ENCODE measurements at regions not wholly inside any gene's neighbourhood (a gene's known extent, or its start where the extent isn't known, plus 50 kb on each side); places are given as distances from the start of the nearest gene placed in this dataset.

DNA sequence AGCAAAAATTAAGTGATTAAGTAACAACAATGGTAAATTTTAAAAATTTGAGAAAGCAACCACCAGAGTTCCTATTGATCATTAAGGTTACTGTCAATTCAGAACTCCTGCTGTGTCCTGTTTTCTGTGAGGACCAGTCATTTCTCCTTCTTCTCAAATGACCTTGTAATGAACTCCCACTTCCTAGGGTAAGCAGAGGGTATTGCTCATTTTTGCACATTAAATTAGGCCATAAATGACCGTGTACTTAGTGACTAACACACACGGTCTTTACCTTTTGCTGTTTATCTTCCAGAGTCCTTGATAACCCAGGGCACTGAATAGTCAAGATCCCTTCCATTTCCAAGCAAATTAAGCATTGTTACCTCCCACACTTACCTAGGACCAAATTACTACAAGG, 227.5 kb upstream of the LYPLAL1 start:
- H3K27me3 Mint-ChIP-seq (ENCODE audit: insufficient read depth): no peaks in the 10 kb centered on the region
- H3K9me3 ChIP-seq (ENCODE audit: control insufficient read depth, low read length): no peaks in the 10 kb centered on the region
- H3K27ac ChIP-seq (ENCODE audit: low read depth, low read length): no peak overlapping the region
- WGBS, 2 experiments (ENCODE audit: insufficient coverage in 1 of 2, insufficient read length in 1 of 2): 82 to 90% methylated on average over 2 of the region's 2 CpGs
- no peak overlapping the region for H3K9ac ChIP-seq (ENCODE audit: extremely low read depth, low read length, poor library complexity, severe bottlenecking)
- H3K36me3 Mint-ChIP-seq (ENCODE audit: low read depth): no peaks in the 10 kb centered on the region
- H3K4me1 Mint-ChIP-seq: peaks cover 2% of the 10 kb centered on the region
- TF ChIP-seq, protein P1, sequence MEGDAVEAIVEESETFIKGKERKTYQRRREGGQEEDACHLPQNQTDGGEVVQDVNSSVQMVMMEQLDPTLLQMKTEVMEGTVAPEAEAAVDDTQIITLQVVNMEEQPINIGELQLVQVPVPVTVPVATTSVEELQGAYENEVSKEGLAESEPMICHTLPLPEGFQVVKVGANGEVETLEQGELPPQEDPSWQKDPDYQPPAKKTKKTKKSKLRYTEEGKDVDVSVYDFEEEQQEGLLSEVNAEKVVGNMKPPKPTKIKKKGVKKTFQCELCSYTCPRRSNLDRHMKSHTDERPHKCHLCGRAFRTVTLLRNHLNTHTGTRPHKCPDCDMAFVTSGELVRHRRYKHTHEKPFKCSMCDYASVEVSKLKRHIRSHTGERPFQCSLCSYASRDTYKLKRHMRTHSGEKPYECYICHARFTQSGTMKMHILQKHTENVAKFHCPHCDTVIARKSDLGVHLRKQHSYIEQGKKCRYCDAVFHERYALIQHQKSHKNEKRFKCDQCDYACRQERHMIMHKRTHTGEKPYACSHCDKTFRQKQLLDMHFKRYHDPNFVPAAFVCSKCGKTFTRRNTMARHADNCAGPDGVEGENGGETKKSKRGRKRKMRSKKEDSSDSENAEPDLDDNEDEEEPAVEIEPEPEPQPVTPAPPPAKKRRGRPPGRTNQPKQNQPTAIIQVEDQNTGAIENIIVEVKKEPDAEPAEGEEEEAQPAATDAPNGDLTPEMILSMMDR (conservative IDR thresholded peaks at IDR 0.05): no peak
- no peaks in the 10 kb centered on the region for H3K27me3 ChIP-seq (ENCODE audit: control insufficient read depth, insufficient read depth, low read length, poor library complexity, severe bottlenecking)
- DNase-seq: no peak
- no peak overlapping the region for H3K4me3 ChIP-seq (ENCODE audit: low read length)
- no peak overlapping the region for H3K27ac Mint-ChIP-seq
- H3K9me3 Mint-ChIP-seq: peaks cover 4% of the 10 kb centered on the region
- H3K4me1 ChIP-seq (ENCODE audit: control insufficient read depth, insufficient read depth, low read length): no peaks in the 10 kb centered on the region
- H3K4me3 Mint-ChIP-seq: no peak overlapping the region
- H3K36me3 ChIP-seq (ENCODE audit: control insufficient read depth, insufficient read depth, low read length): no peaks in the 10 kb centered on the region

DNA sequence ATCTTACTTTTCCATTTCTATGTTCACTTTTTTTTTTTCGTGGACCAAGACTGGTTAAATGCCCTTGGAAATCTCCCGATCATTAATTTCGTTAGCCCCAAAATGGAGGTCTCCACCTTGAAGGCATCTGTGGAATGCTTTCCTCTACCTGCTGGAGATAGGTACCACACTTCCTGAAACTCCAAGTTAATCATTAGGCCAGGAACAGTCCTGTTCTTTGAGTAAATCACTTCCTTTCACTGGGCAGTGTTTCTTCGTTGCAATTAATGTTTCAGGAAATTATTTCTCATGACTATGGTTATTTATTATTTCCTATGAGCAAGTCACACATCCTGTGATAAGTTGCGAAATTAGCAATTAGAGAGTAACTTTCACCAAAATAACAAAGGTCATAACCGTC, 225.2 kb upstream of the LYPLAL1 start:
- Mint-ChIP-seq H3K27me3 (ENCODE audit: insufficient read depth) (no peaks in the 10 kb centered on the region), H3K4me1 (peaks cover 2% of the 10 kb centered on the region), H3K27ac (no peak overlapping the region), H3K9me3 (no peaks in the 10 kb centered on the region), H3K4me3 (no peak overlapping the region), H3K36me3 (ENCODE audit: low read depth) (no peaks in the 10 kb centered on the region)
- 93 to 98% methylated on average over 5 to 6 of the region's 6 CpGs for WGBS, 2 experiments (ENCODE audit: insufficient coverage in 1 of 2, insufficient read length in 1 of 2)
- TF ChIP-seq, protein P1 (conservative IDR thresholded peaks at IDR 0.05): no peak
- no peak for DNase-seq
- Histone ChIP-seq H3K9me3 (ENCODE audit: control insufficient read depth, low read length) (no peaks in the 10 kb centered on the region), H3K27ac (ENCODE audit: low read depth, low read length) (no peak overlapping the region), H3K4me3 (ENCODE audit: low read length) (no peak overlapping the region), H3K4me1 (ENCODE audit: control insufficient read depth, insufficient read depth, low read length) (no peaks in the 10 kb centered on the region), H3K36me3 (ENCODE audit: control insufficient read depth, insufficient read depth, low read length) (no peaks in the 10 kb centered on the region), H3K9ac (ENCODE audit: extremely low read depth, low read length, poor library complexity, severe bottlenecking) (no peak overlapping the region), H3K27me3 (ENCODE audit: control insufficient read depth, insufficient read depth, low read length, poor library complexity, severe bottlenecking) (no peaks in the 10 kb centered on the region)

DNA sequence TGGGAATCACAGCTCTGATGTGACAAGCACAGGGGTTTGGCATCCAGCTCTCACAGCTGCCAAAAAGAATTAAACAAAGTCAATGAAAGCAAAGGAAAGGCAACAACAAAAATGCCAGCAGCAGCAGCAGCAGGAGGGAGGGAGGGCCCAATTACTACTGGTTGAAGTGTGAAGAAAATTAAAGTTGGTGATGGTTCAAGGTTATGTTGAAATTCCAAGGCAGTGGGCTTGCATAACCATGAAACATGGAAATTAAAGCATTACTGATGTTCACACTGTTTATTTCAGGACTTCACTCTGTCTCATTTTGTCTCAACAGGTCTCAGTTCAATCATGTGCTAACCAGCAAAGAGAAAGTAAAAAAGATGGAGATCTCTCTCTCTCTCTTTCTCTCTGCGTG, 220.3 kb upstream of the LYPLAL1 start:
- Mint-ChIP-seq H3K27me3 (ENCODE audit: insufficient read depth) (no peaks in the 10 kb centered on the region), H3K36me3 (ENCODE audit: low read depth) (no peaks in the 10 kb centered on the region), H3K4me1 (peaks cover 7% of the 10 kb centered on the region), H3K4me3 (no peak overlapping the region), H3K27ac (no peak overlapping the region), H3K9me3 (no peaks in the 10 kb centered on the region)
- Histone ChIP-seq H3K27ac (ENCODE audit: low read depth, low read length) (no peak overlapping the region), H3K9ac (ENCODE audit: extremely low read depth, low read length, poor library complexity, severe bottlenecking) (no peak overlapping the region), H3K4me1 (ENCODE audit: control insufficient read depth, insufficient read depth, low read length) (peaks cover 5% of the 10 kb centered on the region), H3K4me3 (ENCODE audit: low read length) (no peak overlapping the region), H3K9me3 (ENCODE audit: control insufficient read depth, low read length) (no peaks in the 10 kb centered on the region), H3K36me3 (ENCODE audit: control insufficient read depth, insufficient read depth, low read length) (no peaks in the 10 kb centered on the region), H3K27me3 (ENCODE audit: control insufficient read depth, insufficient read depth, low read length, poor library complexity, severe bottlenecking) (no peaks in the 10 kb centered on the region)
- WGBS, 2 experiments (ENCODE audit: insufficient coverage in 1 of 2, insufficient read length in 1 of 2): no CpG with 5 or more reads among the region's 1 CpG
- no peak for DNase-seq
- TF ChIP-seq, protein P1 (conservative IDR thresholded peaks at IDR 0.05): no peak

Data from endodermal cell (in vitro differentiated cells).